Hepatocyte (in vitro differentiated cells): ENCODE measurements at regions not wholly inside any gene's neighbourhood (a gene's known extent, or its start where the extent isn't known, plus 50 kb on each side); places are given as distances from the start of the nearest gene placed in this dataset.

ENCODE experiments used
- DNase-seq: peaks from one replicate; pipeline ENCODE4 v3.0.0-alpha.2; 2016; ENCODE audit warnings: low spot score
- H2AFZ ChIP-seq: fragments of 200-600 bp; sonication (generic); 2 replicates; pipeline ENCODE4 v1.6.0; 2016; ENCODE audit warnings: antibody characterized with exemption, mild to moderate bottlenecking
- H3K27ac ChIP-seq: fragments of 200-600 bp; sonication (generic); 2 replicates; pipeline ENCODE4 v1.5.1; 2016; ENCODE audit warnings: mild to moderate bottlenecking
- H3K27me3 ChIP-seq: fragments of 200-600 bp; sonication (generic); 2 replicates; pipeline ENCODE4 v1.6.1; 2016
- H3K36me3 ChIP-seq: fragments of 200-600 bp; sonication (generic); replicated peaks from 2 replicates; pipeline ENCODE4 v1.5.1; 2016; ENCODE audit warnings: low read depth; ENCODE audit not compliant: insufficient read depth
- H3K4me1 ChIP-seq: fragments of 200-600 bp; sonication (generic); 2 replicates; pipeline ENCODE4 v1.5.1; 2016; ENCODE audit warnings: mild to moderate bottlenecking, moderate library complexity; ENCODE audit not compliant: insufficient read depth
- H3K4me2 ChIP-seq: fragments of 200-600 bp; sonication (generic); 2 replicates; pipeline ENCODE4 v1.6.0; 2016
- H3K4me3 ChIP-seq: fragments of 200-600 bp; sonication (generic); 2 replicates; pipeline ENCODE4 v1.5.1; 2016; ENCODE audit warnings: mild to moderate bottlenecking
- H3K79me2 ChIP-seq: fragments of 200-600 bp; sonication (generic); 2 replicates; pipeline ENCODE4 v1.6.0; 2017; ENCODE audit warnings: mild to moderate bottlenecking
- H3K9me2 ChIP-seq: fragments of 200-600 bp; sonication (generic); replicated peaks from 2 replicates; pipeline ENCODE4 v1.6.0; 2017; ENCODE audit warnings: mild to moderate bottlenecking; ENCODE audit not compliant: insufficient read depth
- H3K9me3 ChIP-seq: fragments of 200-600 bp; sonication (generic); 2 replicates; pipeline ENCODE4 v1.5.1; 2016; ENCODE audit warnings: low read depth, mild to moderate bottlenecking
- H4K20me1 ChIP-seq: fragments of 200-600 bp; sonication (generic); 2 replicates; pipeline ENCODE4 v1.6.0; 2016; ENCODE audit warnings: mild to moderate bottlenecking; ENCODE audit not compliant: insufficient read depth, poor library complexity, severe bottlenecking
- EZH2 ChIP-seq: fragments of 200-600 bp; sonication (generic); IDR thresholded peaks from 2 replicates; pipeline ENCODE4 v1.6.1; 2016; ENCODE audit warnings: antibody characterized with exemption, mild to moderate bottlenecking, borderline replicate concordance
- EZH2phosphoT487 ChIP-seq: fragments of 200-600 bp; sonication (generic); IDR thresholded peaks from one replicate; pipeline ENCODE4 v1.6.1; 2018; ENCODE audit warnings: antibody characterized with exemption, mild to moderate bottlenecking, low read depth, moderate library complexity; ENCODE audit not compliant: unreplicated experiment, severe bottlenecking
- WGBS: methylation state at CpG from one replicate; pipeline ENCODE4 v1.1.6; 2016; ENCODE audit warnings: low lambda C conversion rate; ENCODE audit errors: missing lambda C conversion rate; 5-methylcytosine and 5-hydroxymethylcytosine counted together
- TF ChIP-seq, protein P1 (sequence below): fragments of 200-600 bp; sonication (generic); IDR thresholded peaks from 2 replicates; pipeline ENCODE4 v1.5.1; 2016; ENCODE audit warnings: antibody characterized with exemption, mild to moderate bottlenecking; ENCODE audit not compliant: poor library complexity

- Histone ChIP-seq H3K4me2 (no peak overlapping the region), H3K27me3 (no peaks in the 10 kb centered on the region), H3K36me3 (no peaks in the 10 kb centered on the region), H4K20me1 (no peaks in the 10 kb centered on the region), H2AFZ (no peak overlapping the region), H3K9me2 (no peaks in the 10 kb centered on the region), H3K9me3 (no peaks in the 10 kb centered on the region), H3K27ac (no peak overlapping the region), H3K79me2 (no peaks in the 10 kb centered on the region), H3K4me1 (no peaks in the 10 kb centered on the region), H3K4me3 (no peak overlapping the region)
- WGBS: 65% methylated on average over 3 of the region's 3 CpGs
- no peak for TF ChIP-seq EZH2phosphoT487
- no peak for TF ChIP-seq EZH2
- TF ChIP-seq, protein P1, sequence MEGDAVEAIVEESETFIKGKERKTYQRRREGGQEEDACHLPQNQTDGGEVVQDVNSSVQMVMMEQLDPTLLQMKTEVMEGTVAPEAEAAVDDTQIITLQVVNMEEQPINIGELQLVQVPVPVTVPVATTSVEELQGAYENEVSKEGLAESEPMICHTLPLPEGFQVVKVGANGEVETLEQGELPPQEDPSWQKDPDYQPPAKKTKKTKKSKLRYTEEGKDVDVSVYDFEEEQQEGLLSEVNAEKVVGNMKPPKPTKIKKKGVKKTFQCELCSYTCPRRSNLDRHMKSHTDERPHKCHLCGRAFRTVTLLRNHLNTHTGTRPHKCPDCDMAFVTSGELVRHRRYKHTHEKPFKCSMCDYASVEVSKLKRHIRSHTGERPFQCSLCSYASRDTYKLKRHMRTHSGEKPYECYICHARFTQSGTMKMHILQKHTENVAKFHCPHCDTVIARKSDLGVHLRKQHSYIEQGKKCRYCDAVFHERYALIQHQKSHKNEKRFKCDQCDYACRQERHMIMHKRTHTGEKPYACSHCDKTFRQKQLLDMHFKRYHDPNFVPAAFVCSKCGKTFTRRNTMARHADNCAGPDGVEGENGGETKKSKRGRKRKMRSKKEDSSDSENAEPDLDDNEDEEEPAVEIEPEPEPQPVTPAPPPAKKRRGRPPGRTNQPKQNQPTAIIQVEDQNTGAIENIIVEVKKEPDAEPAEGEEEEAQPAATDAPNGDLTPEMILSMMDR: no peak
- DNase-seq: no peak
Measured at GRCh38 chr3:82977871-82978270, 1216.4 kb upstream of the GBE1 start.

DNA sequence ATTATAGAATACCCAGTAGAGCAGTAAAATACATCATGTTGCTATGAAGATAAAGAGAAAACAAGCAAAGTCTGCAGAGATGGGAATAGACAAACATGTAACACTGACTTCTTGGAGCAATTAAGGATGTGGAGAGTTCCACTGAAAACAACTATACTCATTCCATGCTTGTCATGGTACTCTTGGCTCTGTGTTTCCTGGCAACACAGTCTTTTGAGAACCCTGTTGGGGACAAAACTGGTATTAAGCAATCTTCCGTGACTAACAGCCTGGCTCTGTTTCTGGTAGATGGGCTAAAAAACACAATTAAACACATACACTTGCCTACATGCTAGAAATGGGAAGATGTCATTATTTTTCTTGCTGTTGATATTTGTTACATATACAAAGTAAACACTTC, 1212.3 kb upstream of the GBE1 start:
- no peaks in the 10 kb centered on the region for H3K36me3 ChIP-seq

GRCh38 chr3:82960379-82960778, 1198.9 kb upstream of the GBE1 start:
- TF ChIP-seq EZH2phosphoT487: no peak
- TF ChIP-seq, protein P1: no peak
- no peak for TF ChIP-seq EZH2
- no peaks in the 10 kb centered on the region for H3K36me3 ChIP-seq
- no peak for DNase-seq
- H4K20me1 ChIP-seq: no peaks in the 10 kb centered on the region
- no peak overlapping the region for H3K4me2 ChIP-seq
- H3K27ac ChIP-seq: no peak overlapping the region
- H3K9me2 ChIP-seq: no peaks in the 10 kb centered on the region
- H2AFZ ChIP-seq: no peak overlapping the region
- no peaks in the 10 kb centered on the region for H3K9me3 ChIP-seq
- no peak overlapping the region for H3K4me3 ChIP-seq
- no peaks in the 10 kb centered on the region for H3K27me3 ChIP-seq
- H3K79me2 ChIP-seq: no peaks in the 10 kb centered on the region
- no peaks in the 10 kb centered on the region for H3K4me1 ChIP-seq

More for the DNA sequence above, 1212.3 kb upstream of the GBE1 start:
- whole genome bisulfite sequencing: 81% methylated on average over 1 of the region's 1 CpG
- no peak overlapping the region for H3K27ac ChIP-seq
- H2AFZ ChIP-seq: no peak overlapping the region
- TF ChIP-seq EZH2 (no peak), EZH2phosphoT487 (no peak)
- TF ChIP-seq, protein P1: no peak
- H4K20me1 ChIP-seq: no peaks in the 10 kb centered on the region
- H3K9me2 ChIP-seq: no peaks in the 10 kb centered on the region
- no peak overlapping the region for H3K4me2 ChIP-seq
- DNase-seq: no peak
- no peaks in the 10 kb centered on the region for H3K9me3 ChIP-seq
- H3K79me2 ChIP-seq: no peaks in the 10 kb centered on the region
- no peak overlapping the region for H3K4me3 ChIP-seq
- no peaks in the 10 kb centered on the region for H3K27me3 ChIP-seq
- no peaks in the 10 kb centered on the region for H3K4me1 ChIP-seq

DNA sequence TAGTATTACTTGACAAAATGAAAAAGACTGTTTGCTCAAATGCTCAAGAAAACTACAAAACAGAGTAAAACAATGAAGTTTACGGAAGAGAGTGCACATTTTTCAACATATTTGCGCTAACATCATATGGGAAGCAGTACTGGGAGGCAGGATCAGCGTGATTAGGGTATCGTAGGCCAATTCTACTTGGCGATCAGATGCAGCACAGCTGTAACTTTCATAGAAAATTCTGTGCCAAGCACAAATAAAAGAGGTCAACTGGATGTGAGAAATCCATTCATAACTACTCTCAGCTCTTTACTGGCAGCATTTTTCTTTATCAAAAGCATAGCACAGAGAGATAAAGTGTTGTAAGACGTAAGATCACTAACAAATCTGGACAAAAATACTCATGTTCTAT, 1196.3 kb upstream of the GBE1 start:
- no peaks in the 10 kb centered on the region for H3K27me3 ChIP-seq
- 64% methylated on average over 6 of the region's 6 CpGs for WGBS

More for the DNA sequence above, 1196.3 kb upstream of the GBE1 start:
- Histone ChIP-seq H3K4me2 (no peak overlapping the region), H3K27ac (no peak overlapping the region), H3K36me3 (no peaks in the 10 kb centered on the region), H3K79me2 (no peaks in the 10 kb centered on the region), H3K9me3 (no peaks in the 10 kb centered on the region), H3K4me1 (no peaks in the 10 kb centered on the region), H4K20me1 (no peaks in the 10 kb centered on the region), H3K4me3 (no peak overlapping the region), H3K9me2 (no peaks in the 10 kb centered on the region), H2AFZ (no peak overlapping the region)
- no peak for DNase-seq
- TF ChIP-seq EZH2phosphoT487 (no peak), EZH2 (no peak)
- TF ChIP-seq, protein P1: no peak
